ENCODE measurements at regions not wholly inside any gene's neighbourhood (a gene's known extent, or its start where the extent isn't known, plus 50 kb on each side); places are given as distances from the start of the nearest gene placed in this dataset.

DNA sequence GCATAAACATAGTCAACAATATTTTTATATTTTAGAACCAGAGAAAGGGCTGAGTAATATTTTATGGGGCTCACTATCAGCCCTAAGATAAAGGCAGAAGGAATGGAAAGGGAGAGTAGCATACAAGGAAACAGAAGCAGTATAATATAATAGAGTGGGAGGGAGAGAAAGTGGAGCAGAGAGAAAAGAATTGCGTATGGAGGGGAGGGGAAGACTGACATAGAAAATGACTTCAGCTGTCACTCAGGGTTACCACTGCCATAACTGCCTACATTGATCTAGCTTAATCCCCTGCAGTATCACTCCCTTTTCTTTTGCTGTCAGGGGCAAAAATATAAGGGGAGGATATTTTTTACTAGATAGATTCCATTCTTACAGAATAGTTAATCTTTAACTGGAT, 1133.5 kb upstream of the MAP3K7 start:
- CTCF ChIA-PET = no interaction called here
- DNase-seq (ENCODE audit: low spot score) = no peak

DNA sequence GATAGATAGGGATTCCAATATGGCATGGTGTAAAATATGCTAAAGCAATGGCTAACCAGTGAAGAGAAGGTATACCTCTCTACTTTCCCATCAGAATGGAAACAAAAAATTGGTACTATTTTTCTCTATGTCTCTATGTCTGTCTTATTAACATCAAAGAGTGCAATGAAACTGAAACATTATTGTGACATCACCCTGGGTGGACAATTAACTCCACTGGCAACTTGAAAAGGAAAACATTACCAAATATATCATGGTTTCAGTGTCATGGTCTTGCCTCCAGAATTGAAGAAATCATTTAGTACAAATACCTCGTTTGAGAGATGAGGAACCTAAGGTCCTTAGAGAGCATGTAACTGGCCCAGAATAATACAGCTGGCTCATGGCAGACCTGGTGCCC, 1132.5 kb upstream of the MAP3K7 start:
- TF ChIP-seq, protein P1, sequence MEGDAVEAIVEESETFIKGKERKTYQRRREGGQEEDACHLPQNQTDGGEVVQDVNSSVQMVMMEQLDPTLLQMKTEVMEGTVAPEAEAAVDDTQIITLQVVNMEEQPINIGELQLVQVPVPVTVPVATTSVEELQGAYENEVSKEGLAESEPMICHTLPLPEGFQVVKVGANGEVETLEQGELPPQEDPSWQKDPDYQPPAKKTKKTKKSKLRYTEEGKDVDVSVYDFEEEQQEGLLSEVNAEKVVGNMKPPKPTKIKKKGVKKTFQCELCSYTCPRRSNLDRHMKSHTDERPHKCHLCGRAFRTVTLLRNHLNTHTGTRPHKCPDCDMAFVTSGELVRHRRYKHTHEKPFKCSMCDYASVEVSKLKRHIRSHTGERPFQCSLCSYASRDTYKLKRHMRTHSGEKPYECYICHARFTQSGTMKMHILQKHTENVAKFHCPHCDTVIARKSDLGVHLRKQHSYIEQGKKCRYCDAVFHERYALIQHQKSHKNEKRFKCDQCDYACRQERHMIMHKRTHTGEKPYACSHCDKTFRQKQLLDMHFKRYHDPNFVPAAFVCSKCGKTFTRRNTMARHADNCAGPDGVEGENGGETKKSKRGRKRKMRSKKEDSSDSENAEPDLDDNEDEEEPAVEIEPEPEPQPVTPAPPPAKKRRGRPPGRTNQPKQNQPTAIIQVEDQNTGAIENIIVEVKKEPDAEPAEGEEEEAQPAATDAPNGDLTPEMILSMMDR (conservative IDR thresholded peaks at IDR 0.05; ENCODE audit: low read depth) = no peak
- no peak overlapping the region for H3K27ac ChIP-seq
- DNase-seq (ENCODE audit: low spot score) = no peak
- POLR2A ChIA-PET (ENCODE audit: low non-redundant PET) = no interaction called here
- CTCF ChIA-PET = interaction anchor here (0.6 kb wide), 1 partner anchor 1610 kb away, joined by 3 read pairs; no protein-coding TSS in a partner anchor

More for the DNA sequence above, 1133.5 kb upstream of the MAP3K7 start:
- TF ChIP-seq, protein P1 (conservative IDR thresholded peaks at IDR 0.05; ENCODE audit: low read depth) = no peak
- POLR2A ChIA-PET (ENCODE audit: low non-redundant PET) = no interaction called here
- H3K27ac ChIP-seq = no peak overlapping the region

DNA sequence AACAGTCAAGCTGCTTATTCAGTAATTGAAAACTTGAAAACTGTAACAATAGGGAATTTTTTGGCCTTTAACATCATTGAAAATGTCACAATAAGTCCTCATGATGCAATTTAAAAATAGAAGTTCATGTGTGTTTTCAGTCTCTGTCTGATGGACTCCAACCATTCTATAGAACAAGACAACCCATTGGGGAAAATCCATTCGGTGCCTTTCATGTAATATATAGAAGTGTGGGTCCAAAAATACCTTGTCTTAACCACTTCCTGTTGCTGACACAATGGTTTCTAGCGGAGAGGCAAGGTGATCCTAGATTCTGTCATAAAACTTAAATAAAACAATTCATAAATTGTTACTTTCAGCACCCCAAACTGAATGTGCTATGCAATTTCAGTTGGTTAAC, 1131.3 kb upstream of the MAP3K7 start:
- no peak for DNase-seq (ENCODE audit: low spot score)
- TF ChIP-seq, protein P1 (conservative IDR thresholded peaks at IDR 0.05; ENCODE audit: low read depth) = no peak
- ChIA-PET POLR2A (ENCODE audit: low non-redundant PET) (no interaction called here), CTCF (no interaction called here)
- no peak overlapping the region for H3K27ac ChIP-seq

DNA sequence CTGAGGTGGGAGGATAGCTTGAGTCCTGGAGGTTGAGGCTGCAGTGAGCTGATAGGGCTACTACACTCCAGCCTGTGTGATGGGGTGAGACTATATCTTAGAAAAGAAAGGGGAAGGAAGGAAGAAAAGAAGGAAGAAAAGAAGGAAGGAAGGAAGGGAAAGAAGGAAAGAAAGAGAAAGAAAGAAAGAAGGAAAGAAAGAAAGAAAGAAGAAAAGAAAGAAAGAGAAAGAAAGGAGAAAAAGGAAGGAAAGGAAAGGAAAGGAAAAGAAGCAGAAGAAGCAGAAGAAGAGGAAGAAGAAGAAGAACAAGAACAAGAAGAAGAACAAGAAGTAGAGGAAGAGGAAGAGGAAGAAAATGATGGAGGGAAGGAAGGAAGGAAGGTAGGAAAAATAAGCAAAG, 1130.2 kb upstream of the MAP3K7 start:
- ChIA-PET POLR2A (ENCODE audit: low non-redundant PET) (no interaction called here), CTCF (no interaction called here)
- no peak for DNase-seq (ENCODE audit: low spot score)
- no peak overlapping the region for H3K27ac ChIP-seq
- TF ChIP-seq, protein P1 (conservative IDR thresholded peaks at IDR 0.05; ENCODE audit: low read depth) = no peak

DNA sequence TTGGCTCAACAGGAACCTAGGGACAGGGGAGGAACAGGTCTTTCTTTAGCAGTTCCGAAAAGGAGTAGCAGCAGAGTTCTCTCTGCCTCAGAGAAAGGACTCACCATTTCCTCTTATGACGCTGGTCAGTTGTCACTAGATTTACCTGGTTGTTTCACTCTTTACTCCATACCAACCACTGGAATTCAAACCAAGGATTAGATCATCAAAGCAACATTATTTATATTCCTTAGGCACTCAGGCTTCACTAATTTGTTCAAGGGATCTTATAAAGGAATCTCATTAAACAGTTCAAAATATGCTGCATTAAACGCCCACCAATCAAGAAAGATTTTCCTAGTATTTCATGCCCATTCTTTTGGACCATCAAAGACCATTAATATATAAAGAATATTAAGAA, 1129.5 kb upstream of the MAP3K7 start:
- ChIA-PET CTCF (no interaction called here), POLR2A (ENCODE audit: low non-redundant PET) (no interaction called here)
- DNase-seq (ENCODE audit: low spot score) = no peak
- TF ChIP-seq, protein P1 (conservative IDR thresholded peaks at IDR 0.05; ENCODE audit: low read depth) = no peak
- H3K27ac ChIP-seq = no peak overlapping the region

DNA sequence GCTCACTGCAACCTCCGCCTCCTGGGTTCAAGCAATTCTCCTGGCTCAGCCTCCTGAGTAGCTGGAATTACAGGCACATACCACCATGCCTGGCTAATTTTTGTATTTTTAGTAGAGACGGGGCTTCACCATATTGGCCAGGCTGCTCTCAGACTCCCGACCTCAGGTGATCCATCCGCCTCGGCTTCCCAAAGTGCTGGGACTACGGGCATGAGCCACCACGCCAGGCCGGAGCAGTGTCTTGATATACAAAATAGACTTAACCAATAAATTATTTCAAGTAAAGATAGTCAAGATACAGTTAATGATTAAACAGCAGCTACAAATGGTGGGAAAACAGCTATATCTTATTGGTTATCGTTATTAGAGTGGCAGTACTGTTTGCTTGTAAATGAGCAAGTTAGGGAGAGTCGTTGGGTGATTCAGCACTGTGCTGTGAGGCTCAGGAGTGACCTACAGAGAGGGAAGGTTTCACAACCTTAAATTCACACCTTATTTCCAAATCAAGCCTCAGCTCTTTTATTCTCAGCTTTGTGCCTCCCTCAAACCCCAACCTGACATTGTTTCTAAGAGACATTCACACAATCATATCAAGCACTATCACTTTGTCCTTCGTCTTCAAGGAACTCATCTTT, 1128.4 kb upstream of the MAP3K7 start:
- ChIA-PET CTCF (no interaction called here), POLR2A (ENCODE audit: low non-redundant PET) (no interaction called here)
- DNase-seq (ENCODE audit: low spot score) = no peak
- H3K27ac ChIP-seq = no peak overlapping the region
- TF ChIP-seq, protein P1 (conservative IDR thresholded peaks at IDR 0.05; ENCODE audit: low read depth) = no peak
